ENCODE measurements at regions not wholly inside any gene's neighbourhood (a gene's known extent, or its start where the extent isn't known, plus 50 kb on each side); places are given as distances from the start of the nearest gene placed in this dataset.
A peak's percentile ranks its signal among the peaks of the same experiment; 100 is the strongest.

GRCh38 chr13:29903543-29903942 is 53.1 kb upstream of the UBL3 start:
- no peak for DNase-seq (ENCODE audit: low spot score)

DNA sequence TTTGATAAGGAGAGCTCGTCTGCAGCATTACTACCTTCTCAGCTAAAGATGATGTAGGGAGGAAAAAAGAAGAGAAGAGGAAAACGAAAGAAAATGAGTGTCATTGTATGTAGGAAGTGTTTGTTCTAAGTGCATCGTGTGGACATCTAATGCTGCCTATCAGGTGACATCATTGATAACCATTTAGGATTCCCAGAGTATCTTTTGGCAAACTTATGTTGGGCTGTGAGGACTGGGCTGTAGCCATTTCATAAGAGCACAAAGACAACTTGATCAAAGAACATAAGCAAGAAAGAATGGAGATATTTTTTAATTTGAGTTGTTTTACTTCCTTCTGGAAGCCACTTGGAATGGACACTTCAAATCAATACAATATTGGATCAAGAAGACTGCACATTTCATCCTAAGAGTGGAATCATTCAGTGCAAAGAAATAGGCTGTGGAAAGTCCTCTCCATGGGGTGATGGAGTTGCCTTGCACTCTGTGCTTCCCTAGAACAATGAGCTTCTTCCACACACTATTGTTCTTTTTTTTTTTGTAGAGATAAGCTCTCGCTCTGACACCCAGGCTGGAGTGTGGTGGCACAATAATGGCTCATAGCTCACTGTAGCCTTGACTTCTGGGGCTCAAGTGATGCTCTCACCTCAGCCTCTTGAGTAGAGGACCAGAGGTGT is 52.4 kb upstream of the UBL3 start:
- no peak for DNase-seq (ENCODE audit: low spot score)

GRCh38 chr13:29901710-29902631 is 51.6 kb upstream of the UBL3 start:
- DNase-seq (ENCODE audit: low spot score), result peak; percentile 81

All from H4 (cell line).